ENCODE measurements at regions not wholly inside any gene's neighbourhood (a gene's known extent, or its start where the extent isn't known, plus 50 kb on each side); places are given as distances from the start of the nearest gene placed in this dataset.

GRCh38 chr17:55962951-55963401 lies 190.3 kb upstream of the ANKFN1 start:
- no peak for DNase-seq (ENCODE audit: low read depth)
- H3K4me3 ChIP-seq (ENCODE audit: control insufficient read depth, low read depth, low read length) = no peak overlapping the region
- no peak for TF ChIP-seq CTCF (conservative IDR thresholded peaks at IDR 0.05; ENCODE audit: control insufficient read depth, insufficient read depth, low read depth, low read length)

- DNase-seq (ENCODE audit: low read depth) = no peak
- no peak for TF ChIP-seq CTCF (conservative IDR thresholded peaks at IDR 0.05; ENCODE audit: control insufficient read depth, insufficient read depth, low read depth, low read length)
- H3K4me3 ChIP-seq (ENCODE audit: control insufficient read depth, low read depth, low read length) = no peak overlapping the region
Measured at GRCh38 chr17:55964191-55964590, 189.1 kb upstream of the ANKFN1 start.

GRCh38 chr17:55965051-55965450 lies 188.2 kb upstream of the ANKFN1 start:
- no peak overlapping the region for H3K4me3 ChIP-seq (ENCODE audit: control insufficient read depth, low read depth, low read length)
- TF ChIP-seq CTCF (conservative IDR thresholded peaks at IDR 0.05; ENCODE audit: control insufficient read depth, insufficient read depth, low read depth, low read length) = no peak
- DNase-seq (ENCODE audit: low read depth) = no peak

- DNase-seq (ENCODE audit: low read depth) = no peak
- TF ChIP-seq CTCF (conservative IDR thresholded peaks at IDR 0.05; ENCODE audit: control insufficient read depth, insufficient read depth, low read depth, low read length) = no peak
- no peak overlapping the region for H3K4me3 ChIP-seq (ENCODE audit: control insufficient read depth, low read depth, low read length)
Measured at GRCh38 chr17:55969562-55970324, 183.5 kb upstream of the ANKFN1 start.

GRCh38 chr17:55978578-55978977 lies 174.7 kb upstream of the ANKFN1 start:
- TF ChIP-seq CTCF (conservative IDR thresholded peaks at IDR 0.05; ENCODE audit: control insufficient read depth, insufficient read depth, low read depth, low read length) = no peak
- no peak overlapping the region for H3K4me3 ChIP-seq (ENCODE audit: control insufficient read depth, low read depth, low read length)
- DNase-seq (ENCODE audit: low read depth) = no peak

- H3K4me3 ChIP-seq (ENCODE audit: control insufficient read depth, low read depth, low read length) = no peak overlapping the region
- TF ChIP-seq CTCF (conservative IDR thresholded peaks at IDR 0.05; ENCODE audit: control insufficient read depth, insufficient read depth, low read depth, low read length) = no peak
Measured at GRCh38 chr17:55983096-55983495, 170.2 kb upstream of the ANKFN1 start.

More at GRCh38 chr17:55983096-55983495, 170.2 kb upstream of the ANKFN1 start:
- no peak for DNase-seq (ENCODE audit: low read depth)

All from fibroblast of mammary gland (primary cell).